CD4-positive, CD25-positive, alpha-beta regulatory T cell (primary cell): ENCODE measurements at regions not wholly inside any gene's neighbourhood (a gene's known extent, or its start where the extent isn't known, plus 50 kb on each side); places are given as distances from the start of the nearest gene placed in this dataset.

ENCODE experiments used
- ATAC-seq, 2 donors: fragments of 150-1000 bp; cut with Tn5 transposase; one replicate each; pipeline ENCODE4 v1.10.0; 2021; ENCODE audit warnings: low read depth in 2 of 2, moderate number of reproducible peaks in 2 of 2, moderate library complexity in 1 of 2
- DNase-seq, 3 donors: peaks; one replicate each; pipeline versions ENCODE4 v3.0.0 to v3.0.0-alpha.2; 2012 to 2022; ENCODE audit warnings: mixed read lengths in 1 of 3
- H3K27ac ChIP-seq: one replicate; pipeline ENCODE4 v1.7.0; 2013; ENCODE audit warnings: mild to moderate bottlenecking, low read length; ENCODE audit not compliant: insufficient read depth, poor library complexity, severe bottlenecking
- H3K27me3 ChIP-seq: one replicate; pipeline ENCODE4 v1.7.0; 2013; ENCODE audit warnings: low read length; ENCODE audit not compliant: control insufficient read depth, insufficient read depth
- H3K36me3 ChIP-seq: one replicate; pipeline ENCODE4 v1.7.0; 2013; ENCODE audit warnings: mild to moderate bottlenecking, low read length, moderate library complexity; ENCODE audit not compliant: control insufficient read depth, insufficient read depth
- H3K4me1 ChIP-seq: 2 replicates; pipeline ENCODE4 v1.7.0; 2013; ENCODE audit warnings: mild to moderate bottlenecking, low read length; ENCODE audit not compliant: insufficient read depth, control insufficient read depth, poor library complexity, severe bottlenecking
- H3K4me3 ChIP-seq: one replicate; pipeline ENCODE4 v1.7.0; 2013; ENCODE audit warnings: low read depth, mild to moderate bottlenecking, low read length, moderate library complexity
- H3K9me3 ChIP-seq, 2 experiments: 1 replicate in 1 of 2; 2 replicates in 1 of 2; pipeline ENCODE4 v1.7.0; 2013; ENCODE audit warnings: low read length in 2 of 2, mild to moderate bottlenecking in 1 of 2, moderate library complexity in 1 of 2; ENCODE audit not compliant: control insufficient read depth in 2 of 2
- H3K27ac Mint-ChIP-seq, 3 donors: one replicate each; pipeline ENCODE4 v1.8.0; 2020 to 2022; ENCODE audit warnings: mild to moderate bottlenecking in 3 of 3, mixed read lengths in 3 of 3, moderate library complexity in 2 of 3
- H3K27me3 Mint-ChIP-seq: one replicate; pipeline ENCODE4 v1.8.0; 2022; ENCODE audit warnings: mild to moderate bottlenecking, mixed read lengths
- H3K36me3 Mint-ChIP-seq: one replicate; pipeline ENCODE4 v1.8.0; 2020; ENCODE audit warnings: mixed read lengths
- H3K4me1 Mint-ChIP-seq, 4 donors: one replicate each; pipeline ENCODE4 v1.8.0; 2020 to 2022; ENCODE audit warnings: mixed read lengths in 4 of 4, mild to moderate bottlenecking in 1 of 4
- H3K4me3 Mint-ChIP-seq, 4 donors: one replicate each; pipeline ENCODE4 v1.8.0; 2020 to 2022; ENCODE audit warnings: mild to moderate bottlenecking in 4 of 4, mixed read lengths in 4 of 4, moderate library complexity in 3 of 4
- H3K9me3 Mint-ChIP-seq, 7 donors: one replicate each; pipeline ENCODE4 v1.8.0; 2020 to 2022; ENCODE audit warnings: mixed read lengths in 7 of 7, mild to moderate bottlenecking in 3 of 7, moderate library complexity in 2 of 7

- H3K36me3 Mint-ChIP-seq, result no peaks in the 10 kb centered on the region
- H3K27ac Mint-ChIP-seq, result no peak overlapping the region
- H3K4me3 Mint-ChIP-seq, result no peak overlapping the region
- H3K27me3 ChIP-seq, result no peaks in the 10 kb centered on the region
- no peaks in the 10 kb centered on the region for H3K4me1 ChIP-seq
- H3K27ac ChIP-seq, result no peak overlapping the region
- peaks cover 0 to 24% (median 6%) of the 10 kb centered on the region in 7 donors for H3K9me3 Mint-ChIP-seq
- no peaks in the 10 kb centered on the region for H3K27me3 Mint-ChIP-seq
- no peaks in the 10 kb centered on the region for H3K4me1 Mint-ChIP-seq
- H3K9me3 ChIP-seq, result peaks cover 3% of the 10 kb centered on the region in 2 experiments
- no peak for DNase-seq
- H3K36me3 ChIP-seq, result no peaks in the 10 kb centered on the region
- H3K4me3 ChIP-seq, result no peak overlapping the region
- no peak for ATAC-seq
Observed at GRCh38 chr11:41622707-41623359, 163.4 kb upstream of the LRRC4C start.

- Mint-ChIP-seq H3K27me3 (no peaks in the 10 kb centered on the region), H3K4me1 (no peaks in the 10 kb centered on the region), H3K9me3 (peaks cover 0 to 18% (median 5%) of the 10 kb centered on the region in 7 donors), H3K4me3 (no peak overlapping the region), H3K36me3 (no peaks in the 10 kb centered on the region), H3K27ac (no peak overlapping the region)
- Histone ChIP-seq H3K27ac (no peak overlapping the region), H3K27me3 (no peaks in the 10 kb centered on the region), H3K9me3 (peaks cover 2 to 5% of the 10 kb centered on the region in 2 experiments), H3K36me3 (no peaks in the 10 kb centered on the region), H3K4me1 (no peaks in the 10 kb centered on the region), H3K4me3 (no peak overlapping the region)
- no peak for ATAC-seq
- no peak for DNase-seq
Observed at GRCh38 chr11:41659985-41660384, 200.5 kb upstream of the LRRC4C start.

GRCh38 chr11:41660585-41660984, 201.1 kb upstream of the LRRC4C start:
- peaks cover 0 to 5% of the 10 kb centered on the region in 2 experiments for H3K9me3 ChIP-seq
- Mint-ChIP-seq H3K4me1 (no peaks in the 10 kb centered on the region), H3K36me3 (no peaks in the 10 kb centered on the region), H3K9me3 (peaks cover 0 to 13% (median 5%) of the 10 kb centered on the region in 7 donors), H3K4me3 (no peak overlapping the region), H3K27ac (no peak overlapping the region), H3K27me3 (no peaks in the 10 kb centered on the region)
- no peaks in the 10 kb centered on the region for H3K36me3 ChIP-seq
- H3K27ac ChIP-seq, result no peak overlapping the region
- no peaks in the 10 kb centered on the region for H3K4me1 ChIP-seq
- H3K27me3 ChIP-seq, result no peaks in the 10 kb centered on the region
- no peak overlapping the region for H3K4me3 ChIP-seq
- no peak for DNase-seq
- ATAC-seq, result no peak

- H3K36me3 ChIP-seq, result no peaks in the 10 kb centered on the region
- Mint-ChIP-seq H3K27ac (no peak overlapping the region), H3K9me3 (peaks cover 0 to 22% (median 3%) of the 10 kb centered on the region in 7 donors), H3K36me3 (no peaks in the 10 kb centered on the region), H3K27me3 (no peaks in the 10 kb centered on the region), H3K4me3 (no peak overlapping the region), H3K4me1 (no peaks in the 10 kb centered on the region)
- H3K27ac ChIP-seq, result no peak overlapping the region
- H3K4me3 ChIP-seq, result no peak overlapping the region
- ATAC-seq (no peak), DNase-seq (no peak)
- peaks cover 0 to 5% of the 10 kb centered on the region in 2 experiments for H3K9me3 ChIP-seq
- no peaks in the 10 kb centered on the region for H3K4me1 ChIP-seq
- no peaks in the 10 kb centered on the region for H3K27me3 ChIP-seq
Observed at GRCh38 chr11:41665441-41666360, 206.2 kb upstream of the LRRC4C start.

GRCh38 chr11:41666951-41667653, 207.7 kb upstream of the LRRC4C start:
- H3K36me3 ChIP-seq, result no peaks in the 10 kb centered on the region
- no peaks in the 10 kb centered on the region for H3K27me3 ChIP-seq
- H3K27ac ChIP-seq, result no peak overlapping the region
- no peak for ATAC-seq
- DNase-seq, result no peak
- Mint-ChIP-seq H3K27ac (no peak overlapping the region), H3K4me3 (no peak overlapping the region), H3K4me1 (no peaks in the 10 kb centered on the region), H3K36me3 (no peaks in the 10 kb centered on the region), H3K27me3 (no peaks in the 10 kb centered on the region), H3K9me3 (peaks cover 0 to 31% (median 4%) of the 10 kb centered on the region in 7 donors)
- no peak overlapping the region for H3K4me3 ChIP-seq
- H3K4me1 ChIP-seq, result no peaks in the 10 kb centered on the region
- H3K9me3 ChIP-seq, result peaks cover 0 to 5% of the 10 kb centered on the region in 2 experiments

GRCh38 chr11:41675205-41675604, 215.8 kb upstream of the LRRC4C start:
- Mint-ChIP-seq H3K27ac (no peak overlapping the region), H3K27me3 (no peaks in the 10 kb centered on the region), H3K9me3 (peaks cover 1 to 12% (median 5%) of the 10 kb centered on the region in 7 donors), H3K4me3 (no peak overlapping the region), H3K4me1 (no peaks in the 10 kb centered on the region), H3K36me3 (no peaks in the 10 kb centered on the region)
- Histone ChIP-seq H3K27me3 (no peaks in the 10 kb centered on the region), H3K36me3 (no peaks in the 10 kb centered on the region), H3K4me3 (no peak overlapping the region), H3K9me3 (peaks cover 0 to 4% of the 10 kb centered on the region in 2 experiments), H3K4me1 (no peaks in the 10 kb centered on the region), H3K27ac (no peak overlapping the region)
- DNase-seq (no peak), ATAC-seq (no peak)

- Mint-ChIP-seq H3K36me3 (no peaks in the 10 kb centered on the region), H3K9me3 (peaks cover 0 to 23% (median 9%) of the 10 kb centered on the region in 7 donors), H3K4me3 (no peak overlapping the region), H3K4me1 (no peaks in the 10 kb centered on the region), H3K27me3 (no peaks in the 10 kb centered on the region), H3K27ac (no peak overlapping the region)
- H3K9me3 ChIP-seq, result peaks cover 0 to 7% of the 10 kb centered on the region in 2 experiments
- ATAC-seq (no peak), DNase-seq (no peak)
- no peak overlapping the region for H3K4me3 ChIP-seq
- no peaks in the 10 kb centered on the region for H3K27me3 ChIP-seq
- H3K4me1 ChIP-seq, result no peaks in the 10 kb centered on the region
- H3K36me3 ChIP-seq, result no peaks in the 10 kb centered on the region
- no peak overlapping the region for H3K27ac ChIP-seq
Observed at GRCh38 chr11:41713030-41713429, 253.6 kb upstream of the LRRC4C start.
